Upper lobe of left lung (tissue), 4 donors: ENCODE measurements at regions not wholly inside any gene's neighbourhood (a gene's known extent, or its start where the extent isn't known, plus 50 kb on each side); places are given as distances from the start of the nearest gene placed in this dataset.
"Not testable (repeated sequence)": the region's sequence is repeated elsewhere in the genome, so short reads cannot be mapped to it uniquely, and the experiment has no call there.

Experiments
- POLR2A ChIP-seq, 4 donors: fragments of 450-650 bp; IDR thresholded peaks; one replicate each; pipeline ENCODE4 v1.5.1; 2016 to 2017; ENCODE audit warnings: antibody characterized with exemption in 4 of 4, mild to moderate bottlenecking in 2 of 4
- POLR2AphosphoS5 ChIP-seq, 2 donors: sonication (generic); formaldehyde crosslinking; IDR thresholded peaks; one replicate each; pipeline ENCODE4 v1.5.1; 2017; ENCODE audit warnings: antibody characterized with exemption in 2 of 2

GRCh38 chrX:89871662-89872061, 50.0 kb upstream of the TGIF2LX start:
- not testable (repeated sequence) for TF ChIP-seq POLR2AphosphoS5, POLR2A (IDR thresholded peaks at IDR 0.05)
